Colonic mucosa (tissue), 4 donors: ENCODE measurements at regions not wholly inside any gene's neighbourhood (a gene's known extent, or its start where the extent isn't known, plus 50 kb on each side); places are given as distances from the start of the nearest gene placed in this dataset.
"Not testable (repeated sequence)": the region's sequence is repeated elsewhere in the genome, so short reads cannot be mapped to it uniquely, and the experiment has no call there.

ENCODE experiments used
- DNase-seq: peaks from one replicate; pipeline ENCODE4 v3.0.0-alpha.2; 2020
- H3K27ac ChIP-seq: fragments of 200-600 bp; one replicate; pipeline ENCODE4 v1.8.0; 2021
- H3K27me3 ChIP-seq: fragments of 200-600 bp; one replicate; pipeline ENCODE4 v1.8.0; 2021
- H3K36me3 ChIP-seq: fragments of 200-600 bp; one replicate; pipeline ENCODE4 v1.8.0; 2021
- H3K4me1 ChIP-seq: fragments of 200-600 bp; one replicate; pipeline ENCODE4 v1.8.0; 2021; ENCODE audit warnings: mild to moderate bottlenecking
- H3K4me3 ChIP-seq: fragments of 200-600 bp; one replicate; pipeline ENCODE4 v1.8.0; 2021
- H3K9ac ChIP-seq, 2 donors: one replicate each; pipeline ENCODE4 v1.7.0; 2013; ENCODE audit warnings: control low read depth in 2 of 2, low read depth in 2 of 2, low read length in 2 of 2
- H3K9me3 ChIP-seq: fragments of 200-600 bp; one replicate; pipeline ENCODE4 v1.8.0; 2021
- CTCF ChIP-seq: fragments of 200-600 bp; IDR thresholded peaks from one replicate; pipeline ENCODE4 v1.8.0; 2022; ENCODE audit warnings: antibody characterized with exemption, mild to moderate bottlenecking
- intact Hi-C: fragments of 100-400 bp; cut with DNase I; formaldehyde crosslinking; loops from one replicate; pipeline ENCODE4 v1.14.1; 2022
- donor health status: healthy.
- donor health status: DM: no; HTN: no; CAD: no.
- donor health status: DM: no; HTN: no; CAD: no.

DNA sequence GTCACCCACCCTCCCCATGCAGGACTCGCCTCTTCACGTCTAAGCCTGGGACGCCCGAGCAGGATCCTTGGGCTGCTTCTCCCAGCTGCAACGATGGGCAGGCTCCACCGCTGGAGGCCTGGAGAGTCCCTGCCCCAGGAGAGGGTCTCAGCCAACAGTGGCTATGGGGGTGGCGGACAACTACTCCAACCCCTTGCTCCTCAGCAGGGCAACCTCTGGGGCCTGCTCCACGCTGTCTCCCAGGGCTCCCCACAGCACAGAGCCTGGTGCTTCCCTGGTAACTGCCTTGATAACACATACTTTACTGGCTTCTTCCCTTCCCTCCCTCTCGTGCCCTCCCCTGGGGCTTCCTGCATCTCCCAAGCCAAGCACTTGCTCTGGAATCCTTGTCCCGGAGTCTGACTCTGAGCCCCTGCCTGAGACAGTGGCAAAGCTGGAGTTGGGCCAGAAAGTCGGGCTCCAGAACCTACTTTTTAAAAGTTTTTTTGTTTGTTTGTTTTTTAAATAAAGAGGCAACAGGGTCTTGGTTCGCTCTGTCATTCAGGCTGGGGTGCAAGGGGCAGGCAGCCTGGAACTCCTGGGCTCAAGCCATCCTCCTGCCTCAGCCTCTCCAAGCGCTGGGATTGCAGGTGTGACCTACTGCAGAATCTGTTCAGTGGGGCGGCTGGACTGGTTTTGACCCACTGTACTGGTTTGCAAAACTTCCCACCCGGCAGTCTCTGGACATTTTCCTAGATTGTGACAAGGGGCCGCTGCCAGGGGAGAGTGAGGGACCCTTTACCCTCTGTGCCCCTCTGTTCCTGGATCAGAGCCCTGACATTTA lies 99.4 kb downstream of the TNFRSF13B start:
- no peak overlapping the region for H3K27ac ChIP-seq
- H3K4me1 ChIP-seq, result no peaks in the 10 kb centered on the region
- intact Hi-C loops, result no loop called here
- no peaks in the 10 kb centered on the region for H3K27me3 ChIP-seq
- no peaks in the 10 kb centered on the region for H3K36me3 ChIP-seq
- no peaks in the 10 kb centered on the region for H3K9me3 ChIP-seq
- no peak overlapping the region for H3K4me3 ChIP-seq
- TF ChIP-seq CTCF, result no peak
- no peak overlapping the region for H3K9ac ChIP-seq
- DNase-seq, result no peak

- H3K27ac ChIP-seq, H3K9me3 ChIP-seq, H3K4me1 ChIP-seq, DNase-seq, H3K27me3 ChIP-seq, H3K9ac ChIP-seq, H3K4me3 ChIP-seq, intact Hi-C loops, H3K36me3 ChIP-seq: not testable (repeated sequence)
These were observed 100.3 kb downstream of the TNFRSF13B start for GRCh38 chr17:16871446-16872190.

DNA sequence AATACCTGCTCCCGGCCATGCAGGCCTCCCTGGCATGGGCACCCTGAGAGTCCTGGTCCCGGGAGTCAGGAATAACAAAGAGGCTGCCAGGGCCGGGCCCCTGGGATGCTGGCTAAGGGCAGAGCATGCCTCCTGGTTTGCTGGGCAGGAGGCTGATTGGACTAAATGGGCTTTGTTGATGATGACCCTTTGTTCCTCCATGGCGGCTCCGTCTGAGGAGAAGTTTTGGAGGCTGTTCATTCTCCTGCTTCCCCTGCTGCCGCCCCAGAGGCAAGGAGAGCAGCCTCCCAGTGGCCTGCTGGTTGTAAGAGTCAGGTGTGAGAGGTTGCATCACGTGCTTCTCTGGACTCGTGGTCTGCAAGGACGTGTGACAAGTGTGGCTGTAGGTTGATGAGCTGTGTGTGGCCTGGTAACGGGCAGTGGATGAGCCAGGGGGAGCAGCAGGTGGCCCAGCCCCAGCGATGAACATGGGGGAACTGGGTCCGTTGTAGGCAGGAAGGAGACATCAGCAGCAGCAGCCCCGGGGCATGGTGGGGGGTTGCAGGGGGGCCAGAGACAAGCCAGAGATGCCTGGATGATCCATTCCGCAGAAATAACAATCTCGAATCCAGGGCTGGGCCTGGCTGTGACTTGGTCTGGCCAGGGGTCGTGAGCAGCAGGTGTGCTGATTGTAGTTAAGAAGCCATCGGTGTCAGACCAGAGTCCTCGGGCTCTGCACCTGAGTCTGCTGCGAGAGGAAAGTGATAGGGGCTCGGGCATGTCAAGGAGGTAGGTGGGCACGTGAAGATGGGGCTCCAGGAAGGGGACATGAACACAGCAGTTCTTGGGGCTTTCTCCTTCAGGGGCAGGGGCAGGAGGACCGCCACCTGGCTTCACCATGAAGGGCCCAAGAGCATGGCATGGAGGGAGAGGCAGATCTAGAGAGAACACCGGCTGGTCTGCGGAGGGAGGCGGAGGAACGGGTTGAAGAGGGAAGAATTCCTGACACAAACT lies 101.4 kb downstream of the TNFRSF13B start:
- no peaks in the 10 kb centered on the region for H3K27me3 ChIP-seq
- no peaks in the 10 kb centered on the region for H3K9me3 ChIP-seq
- H3K4me1 ChIP-seq, result no peaks in the 10 kb centered on the region
- no peak for TF ChIP-seq CTCF
- intact Hi-C loops, result no loop called here
- DNase-seq, result no peak
- no peak overlapping the region for H3K9ac ChIP-seq
- H3K4me3 ChIP-seq, result no peak overlapping the region
- no peak overlapping the region for H3K27ac ChIP-seq
- no peaks in the 10 kb centered on the region for H3K36me3 ChIP-seq

DNA sequence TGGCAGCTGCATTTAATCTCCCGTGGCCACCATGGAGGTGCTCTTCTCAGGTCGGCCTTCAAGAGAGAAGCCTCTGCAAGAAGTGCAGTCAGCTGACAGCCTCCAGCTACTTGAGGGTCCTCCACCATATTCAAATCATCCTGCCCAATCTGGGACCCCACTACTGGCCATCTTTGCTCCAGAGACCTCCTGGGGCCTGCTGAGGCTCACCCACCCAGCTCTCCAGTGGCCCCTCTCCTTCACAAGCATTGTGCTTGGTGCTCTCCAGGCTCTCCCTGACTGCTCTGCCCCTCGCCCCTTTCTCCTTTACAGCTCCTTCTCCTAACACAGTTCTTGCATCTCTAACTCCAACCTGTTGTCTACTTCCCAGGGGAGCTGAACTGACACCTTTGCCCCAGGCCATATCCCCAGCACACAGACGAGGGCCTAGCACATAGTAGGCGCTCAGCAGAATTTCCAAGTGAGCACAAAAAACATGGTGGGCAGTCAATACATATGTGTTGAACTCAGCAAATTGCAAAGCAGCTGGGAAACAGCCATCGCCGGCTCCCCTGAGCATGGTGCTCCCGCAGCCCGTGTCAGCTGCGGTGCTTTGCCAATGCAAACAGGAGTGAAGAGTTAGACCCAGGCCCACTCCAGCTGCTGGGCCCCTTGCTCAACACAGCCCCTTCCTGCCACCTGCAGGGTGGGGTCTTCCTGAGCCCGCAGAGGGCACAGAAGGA lies 102.2 kb downstream of the TNFRSF13B start:
- H3K4me3 ChIP-seq, DNase-seq, H3K9me3 ChIP-seq, H3K27me3 ChIP-seq, H3K4me1 ChIP-seq, H3K9ac ChIP-seq, intact Hi-C loops, H3K27ac ChIP-seq, H3K36me3 ChIP-seq: not testable (repeated sequence)

DNA sequence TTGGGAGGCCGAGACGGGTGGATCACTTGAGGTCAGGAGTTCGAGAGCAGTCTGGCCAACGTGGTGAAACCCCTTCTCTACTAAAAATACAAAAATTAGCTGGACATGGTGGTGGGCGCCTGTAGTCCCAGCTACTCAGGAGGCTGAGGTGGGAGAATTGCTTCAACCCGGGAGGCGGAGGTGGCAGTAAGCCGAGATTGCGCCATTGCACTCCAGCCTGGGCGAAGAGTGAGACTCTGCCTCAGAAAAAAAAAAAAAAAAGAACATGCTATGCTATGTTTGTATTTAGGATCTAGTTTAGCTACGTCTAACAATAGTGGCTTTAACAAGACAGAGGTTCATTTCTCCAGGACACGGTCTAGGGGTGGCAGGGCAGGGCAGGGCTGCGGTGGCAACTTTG lies 103.3 kb downstream of the TNFRSF13B start:
- intact Hi-C loops, H3K9me3 ChIP-seq, H3K27ac ChIP-seq, H3K9ac ChIP-seq, H3K27me3 ChIP-seq, H3K36me3 ChIP-seq, DNase-seq, H3K4me3 ChIP-seq, H3K4me1 ChIP-seq: not testable (repeated sequence)

DNA sequence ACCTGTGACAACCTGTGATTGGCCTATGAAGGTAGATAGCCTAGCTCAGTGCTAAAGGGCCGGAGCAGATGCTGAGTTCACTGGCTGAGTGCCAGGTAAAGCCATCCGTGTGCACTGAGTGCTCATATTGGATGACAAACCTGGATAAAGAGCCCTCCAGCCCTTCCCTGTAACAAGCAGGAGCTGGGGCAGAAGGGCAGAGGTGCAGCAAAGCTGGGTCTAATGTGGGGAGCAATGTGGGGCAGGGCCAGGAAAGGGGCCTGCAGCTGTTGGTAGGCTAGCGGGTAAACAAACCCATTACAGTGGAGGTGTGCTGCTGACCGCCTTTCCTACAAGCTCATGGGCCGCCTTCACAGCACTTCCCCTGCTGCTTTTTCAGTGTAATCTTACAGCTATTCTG lies 104.4 kb downstream of the TNFRSF13B start:
- not testable (repeated sequence) for DNase-seq

GRCh38 chr17:16866841-16867240 lies 105.1 kb downstream of the TNFRSF13B start:
- intact Hi-C loops, H3K27me3 ChIP-seq, H3K9me3 ChIP-seq, H3K27ac ChIP-seq, DNase-seq, H3K36me3 ChIP-seq, H3K4me1 ChIP-seq, H3K4me3 ChIP-seq, H3K9ac ChIP-seq: not testable (repeated sequence)

More for the DNA sequence above, 104.4 kb downstream of the TNFRSF13B start:
- H3K9ac ChIP-seq, H3K4me3 ChIP-seq, H3K36me3 ChIP-seq, H3K9me3 ChIP-seq, H3K4me1 ChIP-seq, intact Hi-C loops, H3K27ac ChIP-seq, H3K27me3 ChIP-seq: not testable (repeated sequence)
